Chondrocyte (in vitro differentiated cells): ENCODE measurements at regions not wholly inside any gene's neighbourhood (a gene's known extent, or its start where the extent isn't known, plus 50 kb on each side); places are given as distances from the start of the nearest gene placed in this dataset.
A peak's percentile ranks its signal among the peaks of the same experiment; 100 is the strongest.

Experiments used
- DNase-seq: peaks from one replicate; pipeline ENCODE4 v3.0.0; 2021; ENCODE audit warnings: mixed read lengths, low spot score
- H3K27ac Mint-ChIP-seq: one replicate; pipeline ENCODE4 v1.8.0; 2021; ENCODE audit warnings: mild to moderate bottlenecking, moderate library complexity, mixed read lengths; ENCODE audit not compliant: unreplicated experiment
- H3K27me3 Mint-ChIP-seq: 2 replicates; pipeline ENCODE4 v1.8.0; 2021; ENCODE audit warnings: low read depth, mixed read lengths
- H3K36me3 Mint-ChIP-seq: 2 replicates; pipeline ENCODE4 v1.8.0; 2021; ENCODE audit warnings: low read depth, mixed read lengths
- H3K4me1 Mint-ChIP-seq: 2 replicates; pipeline ENCODE4 v1.8.0; 2021; ENCODE audit warnings: low read depth, mild to moderate bottlenecking, mixed read lengths
- H3K4me3 Mint-ChIP-seq: one replicate; pipeline ENCODE4 v1.8.0; 2021; ENCODE audit warnings: mild to moderate bottlenecking, moderate library complexity, mixed read lengths; ENCODE audit not compliant: unreplicated experiment
- H3K9me3 Mint-ChIP-seq: 2 replicates; pipeline ENCODE4 v1.8.0; 2021; ENCODE audit warnings: low read depth, mixed read lengths
- CTCF ChIP-seq: fragments of 200-600 bp; sonication (generic); IDR thresholded peaks from 2 replicates; pipeline ENCODE4 v1.5.0; 2021; ENCODE audit warnings: antibody characterized with exemption, mild to moderate bottlenecking, moderate library complexity

- no peaks in the 10 kb centered on the region for H3K9me3 Mint-ChIP-seq
Measured at GRCh38 chr2:137886083-137886831, 78.0 kb upstream of the HNMT start.

GRCh38 chr2:137888845-137889244, 75.4 kb upstream of the HNMT start:
- H3K4me3 Mint-ChIP-seq, result no peak overlapping the region
- peaks cover 33% of the 10 kb centered on the region for H3K27me3 Mint-ChIP-seq
- no peaks in the 10 kb centered on the region for H3K36me3 Mint-ChIP-seq
- no peaks in the 10 kb centered on the region for H3K4me1 Mint-ChIP-seq
- TF ChIP-seq CTCF, result peak; percentile 77
- no peaks in the 10 kb centered on the region for H3K9me3 Mint-ChIP-seq
- DNase-seq, result no peak
- no peak overlapping the region for H3K27ac Mint-ChIP-seq

More at GRCh38 chr2:137886083-137886831, 78.0 kb upstream of the HNMT start:
- DNase-seq, result no peak
- no peaks in the 10 kb centered on the region for H3K4me1 Mint-ChIP-seq
- TF ChIP-seq CTCF, result no peak
- H3K27me3 Mint-ChIP-seq, result peaks cover 27% of the 10 kb centered on the region
- no peak overlapping the region for H3K27ac Mint-ChIP-seq
- no peak overlapping the region for H3K4me3 Mint-ChIP-seq
- no peaks in the 10 kb centered on the region for H3K36me3 Mint-ChIP-seq

DNA sequence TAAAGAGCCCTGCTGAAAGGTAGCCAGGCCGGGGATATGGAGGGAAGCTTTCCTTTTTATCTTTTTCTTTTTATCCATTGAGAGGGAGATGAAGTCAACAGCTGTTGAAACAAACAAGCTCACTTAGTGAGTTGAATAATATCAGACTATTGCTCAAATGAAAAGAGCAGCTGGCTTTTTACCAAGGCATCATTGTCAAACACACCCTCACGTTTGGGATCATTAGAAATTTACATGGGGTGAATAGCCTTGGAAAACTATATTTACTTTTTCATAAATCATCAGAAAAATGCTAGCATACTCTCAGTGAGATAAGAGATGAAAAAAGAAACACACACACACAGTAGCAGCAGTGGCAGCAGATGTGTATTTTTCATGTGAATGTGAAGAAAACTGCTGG, 71.5 kb upstream of the HNMT start:
- no peaks in the 10 kb centered on the region for H3K9me3 Mint-ChIP-seq
- peaks cover 26% of the 10 kb centered on the region for H3K27me3 Mint-ChIP-seq
- no peak overlapping the region for H3K4me3 Mint-ChIP-seq
- no peaks in the 10 kb centered on the region for H3K36me3 Mint-ChIP-seq
- no peaks in the 10 kb centered on the region for H3K4me1 Mint-ChIP-seq
- H3K27ac Mint-ChIP-seq, result no peak overlapping the region
- DNase-seq, result no peak
- TF ChIP-seq CTCF, result no peak

- Mint-ChIP-seq H3K27ac (no peak overlapping the region), H3K27me3 (peaks cover 26% of the 10 kb centered on the region), H3K4me3 (no peak overlapping the region), H3K9me3 (no peaks in the 10 kb centered on the region), H3K4me1 (no peaks in the 10 kb centered on the region), H3K36me3 (no peaks in the 10 kb centered on the region)
- DNase-seq, result no peak
- no peak for TF ChIP-seq CTCF
Measured at GRCh38 chr2:137893145-137893544, 71.1 kb upstream of the HNMT start.

GRCh38 chr2:137896467-137896866, 67.8 kb upstream of the HNMT start:
- no peaks in the 10 kb centered on the region for H3K36me3 Mint-ChIP-seq
- H3K4me3 Mint-ChIP-seq, result no peak overlapping the region
- no peak for DNase-seq
- TF ChIP-seq CTCF, result no peak
- peaks cover 30% of the 10 kb centered on the region for H3K27me3 Mint-ChIP-seq
- H3K27ac Mint-ChIP-seq, result no peak overlapping the region
- H3K4me1 Mint-ChIP-seq, result no peaks in the 10 kb centered on the region
- H3K9me3 Mint-ChIP-seq, result no peaks in the 10 kb centered on the region
